IMR-90 (cell line): ENCODE measurements at regions not wholly inside any gene's neighbourhood (a gene's known extent, or its start where the extent isn't known, plus 50 kb on each side); places are given as distances from the start of the nearest gene placed in this dataset.

Experiments used
- ATAC-seq: fragments of 200-7000 bp; cut with Tn5 transposase; 2 replicates; pipeline ENCODE4 v1.9.1; 2020; ENCODE audit warnings: low read depth, mild to moderate bottlenecking, moderate library complexity
- BruUV-seq: library from RNA; stranded (reverse); fragments of 400-500 nt; replicated peaks from 2 replicates; lab custom pipeline; 2021; lab: Mats Ljungman, UMichigan
- CTCF ChIA-PET: fragments of 300-600 bp; formaldehyde crosslinking; extraction: SDS; loops from one replicate; lab custom pipeline; 2021; ENCODE audit warnings: antibody characterized with exemption; lab: Yijun Ruan, JAX
- POLR2A ChIA-PET: fragments of 300-600 bp; sonication (Branson Sonifier 250); formaldehyde crosslinking; loops from one replicate; lab custom pipeline; 2022; ENCODE audit warnings: antibody characterized with exemption; ENCODE audit not compliant: unreplicated experiment; lab: Charles Lee
- DNase-seq: peaks from one replicate; pipeline ENCODE4 v3.0.0; 2013
- H2AFZ ChIP-seq: replicated peaks from 2 replicates; pipeline ENCODE3; 2013; ENCODE audit warnings: low read length, mild to moderate bottlenecking; ENCODE audit not compliant: poor library complexity
- H2AK5ac ChIP-seq: 2 replicates; pipeline ENCODE4 v1.6.1; 2013; ENCODE audit warnings: low read depth, low read length, inconsistent platforms
- H2AK9ac ChIP-seq: replicated peaks from 2 replicates; pipeline ENCODE3; 2013; ENCODE audit warnings: mild to moderate bottlenecking, low read depth, low read length, moderate library complexity; ENCODE audit not compliant: poor library complexity
- H2BK120ac ChIP-seq: 2 replicates; pipeline ENCODE4 v1.6.1; 2013; ENCODE audit warnings: low read depth, low read length, inconsistent platforms
- H2BK15ac ChIP-seq: 3 replicates; pipeline ENCODE4 v1.6.1; 2013; ENCODE audit warnings: low read depth, low read length, inconsistent platforms
- H2BK20ac ChIP-seq: 2 replicates; pipeline ENCODE4 v1.6.1; 2013; ENCODE audit warnings: low read depth, mild to moderate bottlenecking, inconsistent platforms, low read length, moderate library complexity
- H2BK5ac ChIP-seq: 2 replicates; pipeline ENCODE4 v1.6.1; 2013; ENCODE audit warnings: mild to moderate bottlenecking, low read depth, low read length, inconsistent platforms; ENCODE audit not compliant: poor library complexity, severe bottlenecking
- H3K14ac ChIP-seq: replicated peaks from 2 replicates; pipeline ENCODE4 v1.6.1; 2013; ENCODE audit warnings: low read depth, low read length, inconsistent platforms
- H3K18ac ChIP-seq: 2 replicates; pipeline ENCODE4 v1.6.1; 2013; ENCODE audit warnings: low read depth, low read length, control low read depth
- H3K23ac ChIP-seq: 2 replicates; pipeline ENCODE4 v1.6.1; 2013; ENCODE audit warnings: low read depth, low read length, inconsistent platforms
- H3K27ac ChIP-seq: 2 replicates; pipeline ENCODE4 v1.5.1; 2013; ENCODE audit warnings: mild to moderate bottlenecking, control low read depth, low read length; ENCODE audit not compliant: insufficient read depth
- H3K27me3 ChIP-seq: 2 replicates; pipeline ENCODE4 v1.6.1; 2013; ENCODE audit warnings: low read length; ENCODE audit not compliant: control insufficient read depth, insufficient read depth
- H3K36me3 ChIP-seq: 2 replicates; pipeline ENCODE4 v1.6.1; 2013; ENCODE audit warnings: low read length, mixed read lengths; ENCODE audit not compliant: control insufficient read depth, insufficient read depth
- H3K4ac ChIP-seq: 2 replicates; pipeline ENCODE4 v1.6.1; 2013; ENCODE audit warnings: low read depth, low read length, inconsistent platforms
- H3K4me1 ChIP-seq: 2 replicates; pipeline ENCODE4 v1.6.1; 2013; ENCODE audit warnings: low read length, mixed read lengths; ENCODE audit not compliant: control insufficient read depth, insufficient read depth
- H3K4me2 ChIP-seq: 2 replicates; pipeline ENCODE4 v1.6.1; 2013; ENCODE audit warnings: low read depth, mild to moderate bottlenecking, control low read depth, low read length, moderate library complexity
- H3K4me3 ChIP-seq: 2 replicates; pipeline ENCODE4 v1.5.1; 2013; ENCODE audit warnings: low read depth, mild to moderate bottlenecking, control low read depth, low read length, moderate library complexity; ENCODE audit not compliant: insufficient read depth
- H3K56ac ChIP-seq: 2 replicates; pipeline ENCODE4 v1.6.1; 2013; ENCODE audit warnings: low read length, inconsistent platforms; ENCODE audit not compliant: insufficient read depth; ENCODE audit errors: extremely low read depth
- H3K79me1 ChIP-seq, 2 experiments: 2 replicates each; pipeline ENCODE4 v1.6.1; 2013; ENCODE audit warnings: low read length in 2 of 2, inconsistent platforms in 1 of 2, low read depth in 1 of 2
- H3K9ac ChIP-seq: 2 replicates; pipeline ENCODE4 v1.6.1; 2013; ENCODE audit warnings: low read depth, low read length, control low read depth
- H3K9me1 ChIP-seq: 2 replicates; pipeline ENCODE4 v1.6.1; 2013; ENCODE audit warnings: low read length, inconsistent platforms; ENCODE audit not compliant: insufficient read depth
- H3K9me3 ChIP-seq: 2 replicates; pipeline ENCODE4 v1.6.1; 2013; ENCODE audit warnings: low read length; ENCODE audit not compliant: control insufficient read depth, insufficient read depth
- H4K20me1 ChIP-seq: 2 replicates; pipeline ENCODE4 v1.6.1; 2013; ENCODE audit warnings: low read length, inconsistent platforms; ENCODE audit not compliant: insufficient read depth
- H4K5ac ChIP-seq: 2 replicates; pipeline ENCODE4 v1.6.1; 2013; ENCODE audit warnings: mild to moderate bottlenecking, low read depth, low read length, control low read depth
- H4K8ac ChIP-seq, 2 experiments: 2 replicates each; pipeline ENCODE4 v1.6.1; 2013; ENCODE audit warnings: low read depth in 2 of 2, low read length in 2 of 2, control low read depth in 1 of 2, inconsistent platforms in 1 of 2
- H4K91ac ChIP-seq: 2 replicates; pipeline ENCODE4 v1.6.1; 2013; ENCODE audit warnings: low read depth, low read length, inconsistent platforms; ENCODE audit not compliant: insufficient read depth
- BHLHE40 ChIP-seq: fragments of 150-350 bp; IDR thresholded peaks from 2 replicates; pipeline ENCODE4 v1.6.1; 2016; ENCODE audit warnings: mild to moderate bottlenecking, low read depth, low read length
- NFE2L2 ChIP-seq: fragments of 150-350 bp; IDR thresholded peaks from 2 replicates; pipeline ENCODE4 v1.6.1; 2016; ENCODE audit warnings: low read depth, mild to moderate bottlenecking, low read length
- POLR2A ChIP-seq: IDR thresholded peaks from 2 replicates; pipeline ENCODE4 v1.6.1; 2012; ENCODE audit warnings: mild to moderate bottlenecking, low read depth, low read length
- WGBS, 2 experiments: methylation state at CpG; one replicate each; pipeline versions ENCODE4 v1.1.5 to v1.1.7; 2013; ENCODE audit warnings: missing lambda C conversion rate in 2 of 2; ENCODE audit not compliant: insufficient read length in 1 of 2; ENCODE audit errors: extremely low coverage in 2 of 2; 5-methylcytosine and 5-hydroxymethylcytosine counted together
- dilution Hi-C: fragments of 300-500 bp; cut with HindIII; formaldehyde crosslinking; loops from one replicate; pipeline ENCODE4 v1.14.3; 2018; ENCODE audit warnings: low sequenced_read_pairs; ENCODE audit not compliant: unreplicated experiment
- in situ Hi-C: fragments of 300-500 bp; cut with MboI; formaldehyde crosslinking; loops from 3 replicates; pipeline ENCODE4 v1.14.3; 2019; ENCODE audit warnings: low sequenced_read_pairs, inconsistent platforms, mixed read lengths
- intact Hi-C: fragments of 100-400 bp; cut with micrococcal nuclease; formaldehyde crosslinking; loops from 2 replicates; pipeline ENCODE4 v1.10.0; 2022

- Histone ChIP-seq H3K23ac (no peak overlapping the region), H3K27me3 (no peaks in the 10 kb centered on the region), H2AK5ac (no peak overlapping the region), H2BK20ac (no peak overlapping the region), H3K4me3 (no peak overlapping the region), H3K4me2 (no peak overlapping the region), H3K79me1 (no peaks in the 10 kb centered on the region), H2BK5ac (no peak overlapping the region), H3K36me3 (no peaks in the 10 kb centered on the region), H2BK120ac (no peak overlapping the region), H3K27ac (no peak overlapping the region), H3K14ac (no peak overlapping the region), H2BK15ac (no peak overlapping the region), H4K20me1 (no peaks in the 10 kb centered on the region), H3K4me1 (no peaks in the 10 kb centered on the region), H3K56ac (no peak overlapping the region), H4K91ac (no peak overlapping the region), H2AFZ (no peak overlapping the region), H2AK9ac (no peak overlapping the region), H4K8ac (no peak overlapping the region), H4K5ac (no peak overlapping the region), H3K9ac (no peak overlapping the region), H3K18ac (no peak overlapping the region), H3K9me3 (no peaks in the 10 kb centered on the region), H3K9me1 (no peaks in the 10 kb centered on the region), H3K4ac (no peak overlapping the region)
- ATAC-seq (no peak), DNase-seq (no peak)
- in situ Hi-C loops (no loop called here), intact Hi-C loops (no loop called here), dilution Hi-C loops (no loop called here)
- ChIA-PET CTCF (no interaction called here), POLR2A (no interaction called here)
- no TSS peak for BruUV-seq
- no peak for TF ChIP-seq BHLHE40
- TF ChIP-seq POLR2A, result no peak
- no peak for TF ChIP-seq NFE2L2
- no CpG with 5 or more reads among the region's 6 CpGs for WGBS, 2 experiments
Observed at GRCh38 chr9:82418334-82418733, 429.8 kb downstream of the SPATA31D1 start.
